Suppressor macrophage (primary cell): ENCODE measurements at regions not wholly inside any gene's neighbourhood (a gene's known extent, or its start where the extent isn't known, plus 50 kb on each side); places are given as distances from the start of the nearest gene placed in this dataset.

Experiments used
- DNase-seq, 4 experiments: peaks; one replicate each; pipeline ENCODE4 v3.0.0-alpha.2; 2020 to 2022

DNA sequence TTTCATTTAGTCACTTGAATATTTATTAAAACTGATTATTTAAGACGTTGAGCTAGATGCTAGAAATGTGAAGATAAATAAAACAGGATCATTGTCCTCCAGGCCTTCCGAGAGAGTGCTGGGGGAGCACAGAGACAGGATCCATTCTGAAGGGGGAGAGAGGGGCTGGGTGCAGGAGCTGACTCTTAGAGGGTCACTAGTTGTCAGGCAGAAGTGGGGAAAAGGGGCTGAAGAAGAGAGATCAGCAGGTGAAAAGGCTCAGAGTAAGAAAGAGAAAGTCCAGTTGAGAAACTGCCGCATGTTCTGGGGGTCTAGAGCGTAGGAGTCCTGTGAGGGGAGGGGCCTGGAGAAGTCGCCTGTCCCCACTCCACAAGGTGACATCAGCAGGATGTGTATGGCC lies 206.2 kb upstream of the SNX19 start:
- no peak for DNase-seq

DNA sequence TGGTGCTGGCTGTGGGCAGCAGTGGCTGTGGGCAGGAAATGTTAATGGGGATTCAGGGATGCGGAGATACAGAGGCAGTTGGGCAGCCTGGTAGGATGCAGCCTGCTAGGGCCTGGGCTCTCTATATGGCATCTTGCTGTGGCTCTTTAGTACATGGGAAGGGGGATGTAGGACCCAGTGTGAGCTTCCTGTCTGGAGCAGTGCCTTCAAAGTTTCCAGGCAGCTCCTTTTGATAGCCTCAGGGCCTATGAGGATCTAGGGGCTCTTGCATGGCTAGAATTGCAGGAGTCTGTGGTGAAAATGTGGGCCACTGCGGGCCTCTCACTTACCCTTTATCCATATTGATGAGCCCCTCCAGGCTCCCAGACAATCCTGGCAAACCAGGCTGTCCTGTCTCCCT lies 213.2 kb upstream of the SNX19 start:
- DNase-seq = no peak

DNA sequence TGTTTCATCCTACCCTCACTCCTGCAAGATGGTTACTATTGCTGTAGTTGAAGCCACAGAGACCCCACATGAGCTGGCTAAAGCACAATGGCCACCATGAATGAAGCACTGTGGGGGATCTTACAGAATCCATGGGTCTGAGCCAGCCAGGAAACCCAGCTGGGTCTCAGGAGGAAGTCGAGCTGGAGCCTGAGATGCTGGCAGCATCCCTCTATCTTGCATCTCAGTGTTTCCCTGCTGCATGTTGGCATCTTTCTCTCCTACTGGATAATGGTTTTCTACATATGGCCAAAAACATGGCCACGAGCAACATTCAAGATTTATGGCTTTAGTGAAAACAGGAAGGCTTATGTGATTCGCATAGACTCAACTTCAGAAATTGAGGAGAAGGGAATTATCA lies 219.3 kb upstream of the SNX19 start:
- DNase-seq = no peak

DNA sequence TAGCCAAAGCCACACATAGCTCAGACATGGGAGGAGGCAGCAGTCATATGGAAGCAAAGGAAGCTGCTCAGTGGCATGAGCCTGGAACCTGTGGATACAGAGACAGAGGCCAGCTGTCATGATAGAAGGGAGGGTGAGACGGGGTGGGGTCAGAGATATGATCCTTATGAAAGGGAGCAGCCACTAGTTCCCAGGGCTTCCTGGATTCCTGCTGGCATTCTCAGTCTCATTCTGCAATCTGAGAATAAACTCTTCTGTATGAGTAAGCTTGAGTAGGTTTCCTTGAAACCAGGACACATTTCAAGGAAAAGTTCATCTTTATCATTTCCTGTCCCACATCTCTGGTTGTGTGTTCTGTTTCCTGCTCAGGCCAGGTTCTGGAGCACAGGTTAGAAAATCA lies 220.2 kb upstream of the SNX19 start:
- no peak for DNase-seq

DNA sequence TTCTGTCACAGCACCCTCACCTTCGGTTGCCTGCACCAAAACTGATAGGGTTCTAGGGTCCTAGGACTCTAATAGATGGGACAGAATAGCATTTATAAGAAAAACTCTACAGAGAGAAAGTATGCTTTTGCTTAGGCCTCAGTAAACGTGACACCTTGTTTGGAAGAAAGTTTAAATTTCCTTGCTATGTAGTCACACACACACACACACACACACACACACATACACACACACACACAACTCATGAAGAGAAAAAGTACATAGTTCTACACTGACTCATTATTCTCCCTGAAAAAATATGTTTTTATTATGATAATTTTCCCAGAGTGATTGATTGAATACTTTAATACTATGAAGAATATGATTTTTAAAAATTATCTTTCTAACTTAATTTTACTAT lies 220.8 kb upstream of the SNX19 start:
- DNase-seq = no peak

DNA sequence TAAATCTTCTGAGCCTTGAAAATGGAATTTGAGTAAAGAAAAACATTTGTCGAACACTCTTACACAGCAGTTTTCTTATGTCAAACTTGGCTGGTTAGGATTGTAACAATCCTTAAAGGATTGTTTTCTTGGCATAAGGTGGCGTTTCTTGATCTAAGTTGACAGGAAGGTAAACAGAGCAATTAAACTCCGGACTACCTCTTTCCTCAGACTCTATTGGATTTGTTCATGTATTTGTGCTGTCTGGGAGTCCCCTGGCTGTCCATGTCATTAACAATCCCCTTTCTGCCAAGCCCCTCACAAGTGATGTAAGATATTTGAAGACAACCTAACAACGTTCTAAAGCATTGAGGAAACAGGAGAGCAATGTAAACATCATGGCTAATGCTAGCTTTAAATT lies 222.5 kb upstream of the SNX19 start:
- DNase-seq = no peak

DNA sequence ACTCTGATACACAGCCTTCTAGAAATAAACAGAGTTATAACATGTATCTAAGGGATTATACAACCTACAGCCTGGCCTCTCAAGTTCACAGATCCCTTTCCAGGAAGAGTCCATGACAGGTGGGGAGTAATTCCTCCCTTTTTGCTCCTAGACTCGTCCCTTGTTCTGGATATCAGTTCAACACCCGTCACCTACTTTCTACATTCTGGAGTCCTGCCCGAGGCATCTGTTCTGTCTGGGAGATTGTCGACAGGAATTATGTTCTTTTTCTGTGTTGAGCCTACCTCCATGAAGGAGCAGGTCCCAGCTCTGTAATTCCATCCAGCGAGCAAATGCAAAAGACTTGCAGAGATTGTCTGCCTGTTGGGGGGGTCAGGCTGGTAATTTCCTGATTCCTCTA lies 224.6 kb upstream of the NTM start:
- DNase-seq = no peak

DNA sequence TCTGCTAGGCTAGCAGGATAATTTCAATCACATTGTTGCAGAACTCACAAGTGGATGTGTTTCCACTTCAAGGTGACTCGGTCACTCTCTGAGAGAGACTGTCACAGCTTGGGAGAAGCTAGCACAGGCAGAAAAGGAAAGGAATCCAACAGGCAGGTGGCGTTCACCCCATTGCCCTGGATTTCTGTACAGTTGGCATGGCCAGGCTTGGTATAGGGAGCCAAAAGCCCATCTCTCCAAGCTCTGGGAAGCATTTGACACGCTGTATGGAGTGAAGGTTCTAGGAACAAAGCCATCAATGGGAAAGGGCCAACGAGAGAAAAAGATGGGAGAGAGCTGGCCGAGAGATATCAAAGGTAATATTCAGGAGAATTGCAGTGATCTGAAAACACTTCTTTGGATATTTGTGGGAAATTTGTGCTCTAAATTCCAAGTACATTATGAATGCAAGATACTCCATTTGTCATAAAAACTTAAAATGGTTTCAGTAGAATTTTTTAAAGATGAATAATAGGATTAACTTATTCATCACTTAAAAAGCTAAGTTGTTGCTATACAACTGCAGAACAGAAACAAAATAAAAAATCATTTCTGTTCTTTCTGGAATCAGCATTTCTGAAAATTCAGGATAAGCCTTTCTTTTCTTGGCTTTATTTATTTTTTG lies 223.5 kb upstream of the NTM start:
- DNase-seq = no peak

DNA sequence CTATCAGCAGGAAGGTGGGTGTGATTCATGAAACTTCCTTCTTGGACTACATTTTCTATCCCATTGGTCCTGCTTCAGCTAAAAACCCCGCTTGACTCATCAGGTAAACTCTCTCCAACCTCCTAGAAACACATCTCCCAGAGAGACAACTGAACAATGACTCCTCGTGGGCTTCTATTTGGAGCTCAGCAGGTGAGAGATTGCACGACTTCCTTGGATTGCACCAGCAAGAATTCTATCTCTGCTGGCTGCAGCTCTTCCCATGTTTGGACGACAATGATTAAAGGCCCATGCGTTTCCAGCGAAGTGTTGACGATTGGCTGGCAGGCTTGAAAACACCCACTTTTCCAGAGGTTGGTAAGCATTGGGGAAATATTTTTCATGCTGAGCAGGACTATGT lies 216.1 kb upstream of the NTM start:
- DNase-seq = no peak

DNA sequence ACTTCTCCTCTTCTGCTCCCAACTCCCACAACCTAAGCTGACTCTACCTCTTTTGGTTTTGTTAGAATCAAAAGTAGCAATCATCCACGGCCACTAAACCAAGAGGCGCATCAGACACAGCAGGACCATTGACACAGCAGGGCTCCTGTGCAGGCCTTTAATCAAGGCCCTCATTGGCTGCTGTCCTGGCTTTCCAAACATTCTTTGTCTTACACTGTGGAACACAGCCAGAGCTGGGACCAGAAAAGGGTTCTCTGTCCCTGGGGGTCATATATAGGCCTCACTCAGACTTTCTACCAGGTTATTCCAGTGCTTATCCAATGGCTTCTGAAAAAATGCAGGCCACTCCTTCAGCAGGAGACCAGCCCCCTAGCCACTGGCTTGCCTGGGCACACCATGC lies 212.7 kb upstream of the NTM start:
- no peak for DNase-seq

DNA sequence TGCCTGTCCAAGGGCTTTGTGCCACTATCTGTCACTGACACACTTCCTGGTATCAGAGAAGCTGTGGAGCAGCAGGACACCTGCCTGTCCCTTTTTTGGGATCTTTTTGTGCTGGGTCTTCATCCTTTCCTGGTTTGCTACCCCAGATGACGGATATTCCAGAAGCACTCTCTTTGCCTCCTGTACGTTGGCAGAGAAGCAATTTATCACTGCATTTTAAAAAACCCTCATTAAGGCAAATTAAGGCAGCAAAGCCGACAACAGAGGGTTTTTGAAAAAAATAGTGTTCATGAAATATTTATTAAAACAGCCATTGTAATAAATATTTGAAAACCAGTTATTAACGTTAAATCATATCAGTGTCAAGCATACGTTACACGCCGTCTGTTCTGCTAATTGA lies 209.6 kb upstream of the NTM start:
- no peak for DNase-seq

DNA sequence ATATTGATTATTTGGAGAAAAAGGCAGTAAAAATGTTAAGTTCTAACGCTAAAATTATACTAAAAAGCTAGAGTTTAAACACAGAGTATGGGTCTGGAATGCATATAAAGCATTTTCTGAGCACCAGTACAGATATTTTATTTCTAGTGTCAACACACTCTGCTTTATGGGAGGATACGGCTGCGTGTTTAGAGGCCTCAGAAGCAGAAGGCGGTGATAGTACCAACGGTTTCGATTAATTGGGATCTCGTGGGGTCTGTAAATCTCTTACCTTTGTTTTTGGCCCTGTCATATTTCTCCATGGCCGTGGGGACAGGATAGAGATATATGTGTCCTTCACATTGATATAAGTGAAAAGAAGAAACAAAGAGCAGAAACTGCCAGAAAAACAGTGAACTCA lies 206.8 kb upstream of the NTM start:
- no peak for DNase-seq

DNA sequence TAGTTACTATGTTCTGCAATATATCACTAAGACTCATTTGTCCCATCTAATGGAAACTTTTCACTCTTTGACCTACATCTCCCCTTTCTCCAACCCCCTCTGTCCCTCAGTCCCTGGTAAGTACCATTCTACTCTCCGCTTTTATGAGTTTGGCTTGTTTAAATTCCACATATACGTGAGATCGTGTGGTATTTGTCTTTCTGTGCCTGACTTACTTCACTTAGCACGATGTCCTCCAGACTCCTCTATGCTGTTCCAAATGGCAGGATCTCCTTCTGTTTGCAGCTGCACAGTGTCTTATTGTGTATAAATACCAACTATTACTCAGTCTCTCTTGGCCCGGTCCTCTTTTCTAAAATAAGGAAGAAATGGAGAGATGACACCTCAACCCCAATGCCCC lies 205.4 kb upstream of the NTM start:
- no peak for DNase-seq

DNA sequence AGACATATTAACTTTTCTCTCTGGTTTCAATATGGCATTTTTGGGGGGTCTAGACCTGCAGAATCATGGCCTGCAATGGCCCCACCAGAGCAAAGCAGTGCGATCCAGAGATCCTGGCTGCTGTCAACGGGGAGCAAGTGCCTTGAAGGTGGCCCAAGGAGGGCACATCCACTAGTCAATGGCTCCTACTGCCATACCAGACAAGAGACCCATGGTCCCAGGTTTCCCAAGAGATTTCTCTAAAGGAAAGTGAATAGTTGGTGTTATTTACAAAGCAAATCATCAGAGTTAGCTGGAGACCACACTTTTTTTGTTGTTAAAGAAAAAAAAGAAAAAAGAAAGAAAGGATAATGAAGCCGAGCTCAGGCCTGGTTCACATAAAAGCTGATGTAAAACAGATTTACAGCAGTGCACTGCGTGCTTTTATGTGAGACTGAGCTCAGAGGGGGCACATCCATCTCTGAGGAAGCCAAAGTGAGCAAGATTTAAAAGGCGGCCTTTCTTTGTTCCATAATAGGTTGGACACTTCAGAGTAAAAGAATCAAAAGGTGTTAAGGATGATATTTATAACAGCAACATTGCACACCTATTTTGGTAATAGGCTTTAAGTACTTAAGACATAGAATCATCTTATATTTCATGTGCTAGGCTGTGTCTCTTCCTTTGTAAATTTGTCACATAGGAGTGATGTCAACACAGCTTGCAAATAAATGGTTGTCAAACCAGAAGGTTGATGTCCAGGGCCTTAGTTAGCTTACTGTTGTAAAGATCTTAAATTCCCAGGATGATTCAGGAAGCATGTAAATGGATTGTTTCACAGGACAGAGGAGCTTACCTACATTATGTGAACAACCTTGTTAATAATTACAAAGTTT lies 201.3 kb upstream of the NTM start:
- DNase-seq = no peak

DNA sequence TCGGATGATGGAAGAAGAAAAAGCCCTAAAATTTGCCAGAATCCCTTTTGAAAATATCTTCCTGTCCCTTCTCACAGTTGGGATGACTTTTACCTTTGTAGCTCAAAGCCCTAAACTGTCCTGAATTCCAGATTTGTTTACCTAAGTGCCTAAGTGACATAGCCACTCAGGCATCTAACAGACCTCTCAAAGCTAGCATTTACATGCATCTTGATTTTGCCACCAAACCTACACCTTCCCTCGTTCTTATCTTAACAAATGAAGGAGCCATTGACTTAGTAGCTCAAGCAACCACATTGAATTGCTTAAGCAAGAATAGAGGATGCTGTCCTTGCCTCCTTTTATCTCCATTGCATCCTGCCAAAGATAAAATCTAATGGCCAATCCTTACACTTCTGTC lies 198.4 kb upstream of the NTM start:
- DNase-seq = no peak

DNA sequence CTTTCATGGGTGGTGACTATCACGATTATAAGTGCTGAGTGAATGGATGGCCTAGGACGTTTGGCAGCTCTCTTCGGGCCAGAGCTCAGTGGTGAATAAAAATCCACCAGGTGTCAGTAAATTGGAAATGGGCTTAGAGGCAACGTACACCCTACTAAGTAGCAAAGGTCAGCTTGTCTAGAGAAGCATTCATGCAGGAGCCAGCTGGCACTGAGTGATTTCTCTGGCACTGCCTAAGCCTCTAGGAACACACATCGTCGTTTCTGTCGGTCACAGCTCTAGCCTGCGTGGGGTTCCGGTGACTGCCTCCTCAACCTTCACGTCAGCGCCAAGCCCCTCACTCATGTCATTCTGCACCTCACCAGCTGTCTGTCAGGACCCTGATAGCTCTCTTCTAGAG lies 192.4 kb upstream of the NTM start:
- no peak for DNase-seq

DNA sequence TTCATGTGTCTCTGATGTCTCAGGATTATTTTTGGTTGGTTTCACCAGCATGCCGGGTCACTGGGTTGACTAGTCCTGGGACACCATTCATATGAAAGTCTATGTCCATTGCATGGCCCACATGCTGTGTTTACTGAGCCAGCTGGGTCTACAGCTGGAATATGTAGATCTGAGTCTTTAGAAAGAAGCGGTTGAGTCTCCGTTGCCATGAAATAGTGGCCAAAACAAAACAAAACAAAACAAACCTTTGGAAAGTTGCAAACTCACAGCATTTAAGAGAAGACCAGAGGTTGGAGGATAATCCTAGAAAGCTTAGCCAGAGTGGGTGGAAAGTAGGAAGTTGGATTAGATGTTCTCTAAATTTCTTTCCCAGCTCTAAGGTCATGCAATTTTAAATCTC lies 191.8 kb upstream of the NTM start:
- DNase-seq = peak in 1 of 4 experiments; percentile 9

DNA sequence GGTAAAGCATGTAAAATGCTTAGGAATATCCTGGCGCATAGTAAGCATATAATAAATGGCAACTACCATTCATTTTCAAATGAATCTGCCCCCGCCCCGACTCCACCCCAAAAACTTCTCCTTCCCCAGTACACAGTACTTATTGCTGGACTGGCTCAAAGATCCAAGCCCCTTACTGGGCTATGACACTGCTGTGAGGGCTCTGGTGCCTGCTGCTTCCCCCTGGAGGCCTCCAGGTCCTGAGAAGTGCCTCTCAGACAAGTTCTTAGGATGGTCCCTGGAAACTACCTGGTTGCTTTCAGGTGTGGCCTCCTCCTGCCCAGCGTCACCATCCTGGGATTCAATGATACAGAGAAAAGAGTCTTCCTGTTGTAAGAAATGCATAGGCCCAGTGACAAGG lies 190.6 kb upstream of the NTM start:
- DNase-seq = no peak

DNA sequence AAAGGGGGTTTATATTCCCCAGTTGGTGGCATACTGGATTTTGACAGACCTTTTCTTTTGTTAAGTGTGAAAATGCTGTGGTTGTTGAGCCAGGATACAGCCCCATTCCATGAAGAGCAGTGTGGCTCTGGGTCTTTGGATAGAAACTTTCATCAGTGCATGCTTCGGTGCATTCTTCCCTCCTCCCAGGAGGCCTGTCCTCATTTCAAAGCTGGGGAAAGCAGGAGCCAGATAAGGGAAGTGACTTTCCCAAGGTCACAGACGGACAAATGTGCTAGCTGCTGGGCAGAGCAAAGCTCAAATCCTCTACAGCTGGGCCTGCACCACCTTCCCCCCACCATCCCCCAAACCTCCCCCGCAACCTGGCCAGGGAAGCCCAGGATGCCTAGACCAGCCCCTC lies 184.5 kb upstream of the NTM start:
- DNase-seq = peak in 3 of 4 experiments; percentile 1 to 9 (median 4)

DNA sequence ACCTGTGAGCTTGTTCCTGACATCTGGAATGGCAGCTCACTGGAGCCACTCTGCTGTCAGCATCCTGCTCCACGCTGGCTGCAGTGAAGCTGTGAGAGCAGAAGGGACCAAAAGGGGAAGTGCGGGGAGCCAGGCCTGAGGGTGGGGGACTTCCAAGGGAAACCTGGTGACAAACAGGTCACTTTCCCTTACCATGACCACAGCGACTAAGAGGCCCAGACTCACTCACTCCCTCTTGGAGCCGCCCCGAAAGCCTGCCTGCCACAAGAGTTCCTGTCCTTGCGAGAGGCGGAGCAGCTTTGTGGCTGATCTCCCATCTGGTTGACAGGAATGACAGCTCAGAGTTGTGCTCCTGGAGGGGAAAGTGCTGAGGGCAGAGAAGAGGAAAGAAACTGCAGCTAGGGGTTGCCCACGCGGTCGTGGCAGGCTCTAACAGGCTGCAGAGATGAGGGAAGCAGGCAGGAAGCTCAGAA lies 183.8 kb upstream of the NTM start:
- DNase-seq = peak; percentile 65 to 84 (median 76)

DNA sequence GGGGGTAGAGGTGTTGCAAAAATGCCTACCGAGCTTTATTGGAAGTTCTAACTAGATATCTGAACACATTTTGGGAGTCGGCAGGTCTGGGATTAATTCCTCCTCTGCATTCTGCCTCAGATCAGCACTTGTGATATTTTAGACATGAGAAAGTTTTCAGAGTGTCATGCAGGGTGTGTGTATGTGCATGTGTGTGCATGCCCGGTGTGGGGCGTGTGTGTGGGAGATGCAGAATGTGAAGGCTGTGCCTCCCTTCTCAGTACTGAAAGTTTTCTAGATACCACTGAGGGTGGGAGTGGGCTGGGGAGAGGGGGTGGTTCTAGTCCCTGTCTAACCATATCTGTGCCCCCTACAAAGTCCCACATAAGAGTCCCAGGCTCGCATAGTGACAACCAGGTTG lies 180.0 kb upstream of the NTM start:
- no peak for DNase-seq

DNA sequence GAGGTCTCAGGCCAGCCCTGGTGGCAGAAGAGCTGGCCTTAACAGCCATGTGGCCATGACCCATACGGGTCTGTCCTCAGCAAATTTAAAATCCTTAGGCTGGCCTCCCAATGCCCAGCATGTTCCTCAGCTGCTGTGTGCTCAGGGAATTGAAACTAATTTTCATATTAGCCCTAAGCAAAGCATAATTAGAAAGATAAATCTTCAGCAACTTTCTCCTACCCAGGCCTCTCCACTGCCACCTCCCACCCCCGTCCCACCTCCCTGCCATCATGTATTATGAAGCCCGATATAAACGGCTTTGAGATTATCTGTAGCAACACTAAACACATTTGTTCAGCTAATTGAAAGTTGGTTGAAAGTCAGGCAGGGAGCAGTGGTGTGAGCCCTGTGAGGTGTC lies 178.8 kb upstream of the NTM start:
- DNase-seq = no peak

DNA sequence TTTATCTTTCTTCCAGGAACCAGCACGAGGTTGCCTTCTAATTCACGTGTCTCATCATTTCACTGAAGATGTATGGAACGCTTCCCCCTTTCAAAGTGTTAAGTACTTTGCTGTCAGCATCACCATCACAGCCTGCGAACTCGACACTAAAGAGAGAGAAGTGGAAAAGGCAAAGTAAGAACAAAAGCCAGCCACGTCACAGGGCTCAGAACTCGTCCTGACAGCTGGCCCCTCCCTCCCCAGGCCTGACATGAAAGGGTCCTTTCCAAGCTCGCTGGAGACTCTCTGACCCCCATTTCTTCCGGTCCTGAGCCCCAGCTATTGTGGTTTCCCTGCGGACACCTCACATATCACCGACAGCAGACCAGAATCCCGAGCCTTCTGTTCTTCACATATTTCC lies 177.8 kb upstream of the NTM start:
- DNase-seq = no peak

DNA sequence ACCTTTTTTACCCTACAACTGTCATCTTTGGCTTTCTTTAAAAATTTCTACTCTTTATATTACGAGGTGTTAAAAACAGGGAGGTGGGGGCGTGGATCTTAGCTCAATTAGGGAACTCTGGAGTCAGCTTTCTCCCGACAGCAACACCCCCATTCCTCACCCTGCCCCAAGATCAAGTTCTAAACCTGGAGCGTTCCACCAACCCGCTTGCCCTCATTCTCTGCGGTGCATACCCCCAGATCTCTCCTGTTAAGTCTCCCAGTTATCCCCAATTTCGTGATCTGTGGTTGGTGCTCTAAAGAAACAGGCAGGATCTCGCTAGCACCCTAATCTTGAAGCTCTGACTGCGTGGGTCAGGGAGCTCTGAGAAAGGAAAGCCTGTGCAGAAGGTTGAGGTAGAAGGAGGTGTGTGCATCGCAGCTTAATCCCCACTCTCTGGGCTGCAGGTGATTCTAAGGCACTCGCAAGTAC lies 177.3 kb upstream of the NTM start:
- no peak for DNase-seq
